GM23248 (cell line): ENCODE measurements at regions not wholly inside any gene's neighbourhood (a gene's known extent, or its start where the extent isn't known, plus 50 kb on each side); places are given as distances from the start of the nearest gene placed in this dataset.

Experiments
- DNase-seq: peaks from one replicate; pipeline ENCODE4 v3.0.0-alpha.2; 2015
- H2AFZ ChIP-seq: fragments of 200-600 bp; sonication (generic); 2 replicates; pipeline ENCODE4 v1.6.1; 2016; ENCODE audit warnings: antibody characterized with exemption
- H3F3A ChIP-seq: fragments of 200-600 bp; sonication (generic); 2 replicates; pipeline ENCODE4 v1.6.1; 2016; ENCODE audit warnings: mild to moderate bottlenecking, antibody characterized with exemption, mixed run types; ENCODE audit not compliant: insufficient read depth
- H3K27ac ChIP-seq: fragments of 200-600 bp; sonication (generic); 2 replicates; pipeline ENCODE4 v1.5.1; 2016; ENCODE audit warnings: mild to moderate bottlenecking
- H3K27me3 ChIP-seq: fragments of 200-600 bp; sonication (generic); replicated peaks from 2 replicates; pipeline ENCODE4 v1.6.1; 2016; ENCODE audit warnings: mild to moderate bottlenecking; ENCODE audit not compliant: insufficient read depth
- H3K36me3 ChIP-seq: fragments of 200-600 bp; sonication (generic); 2 replicates; pipeline ENCODE4 v1.6.1; 2016; ENCODE audit warnings: low read depth, mild to moderate bottlenecking
- H3K4me1 ChIP-seq: fragments of 200-600 bp; sonication (generic); 2 replicates; pipeline ENCODE4 v1.6.1; 2016; ENCODE audit warnings: mild to moderate bottlenecking; ENCODE audit not compliant: insufficient read depth
- H3K4me2 ChIP-seq: fragments of 200-600 bp; sonication (generic); one replicate; pipeline ENCODE4 v1.6.1; 2016; ENCODE audit warnings: mild to moderate bottlenecking; ENCODE audit not compliant: unreplicated experiment
- H3K4me3 ChIP-seq: fragments of 200-600 bp; sonication (generic); 2 replicates; pipeline ENCODE4 v1.5.1; 2016; ENCODE audit warnings: mild to moderate bottlenecking
- H3K79me2 ChIP-seq: fragments of 200-600 bp; sonication (generic); 2 replicates; pipeline ENCODE4 v1.6.1; 2016; ENCODE audit warnings: mild to moderate bottlenecking; ENCODE audit not compliant: insufficient read depth
- H3K9ac ChIP-seq: fragments of 200-600 bp; sonication (generic); 2 replicates; pipeline ENCODE4 v1.6.1; 2016; ENCODE audit warnings: mild to moderate bottlenecking
- H3K9me2 ChIP-seq: fragments of 200-600 bp; sonication (generic); 2 replicates; pipeline ENCODE4 v1.6.1; 2016; ENCODE audit warnings: mixed run types, mild to moderate bottlenecking, moderate library complexity; ENCODE audit not compliant: insufficient read depth
- H3K9me3 ChIP-seq: fragments of 200-600 bp; sonication (generic); one replicate; pipeline ENCODE4 v1.6.1; 2017; ENCODE audit warnings: low read depth
- H4K20me1 ChIP-seq: fragments of 200-600 bp; sonication (generic); 2 replicates; pipeline ENCODE4 v1.6.0; 2016; ENCODE audit not compliant: insufficient read depth
- EZH2 ChIP-seq: fragments of 200-600 bp; sonication (generic); IDR thresholded peaks from 2 replicates; pipeline ENCODE4 v1.6.1; 2018; ENCODE audit warnings: antibody characterized with exemption, mild to moderate bottlenecking; ENCODE audit not compliant: insufficient read depth, poor library complexity, severe bottlenecking
- EZH2phosphoT487 ChIP-seq: fragments of 200-600 bp; sonication (generic); IDR thresholded peaks from 2 replicates; pipeline ENCODE4 v1.6.1; 2018; ENCODE audit warnings: antibody characterized with exemption, moderate library complexity, mild to moderate bottlenecking, low read depth; ENCODE audit not compliant: insufficient read depth
- WGBS, 2 experiments: methylation state at CpG; one replicate each; pipeline ENCODE4 v1.1.6; 2015 to 2017; ENCODE audit warnings: low lambda C conversion rate in 2 of 2, low coverage in 1 of 2; ENCODE audit errors: missing lambda C conversion rate in 2 of 2; 5-methylcytosine and 5-hydroxymethylcytosine counted together
- in situ Hi-C: fragments of 300-500 bp; cut with MboI; formaldehyde crosslinking; loops from 2 replicates; pipeline ENCODE4 v1.15.0; 2020

GRCh38 chr3:163218336-163218735 is 1721.7 kb downstream of the OTOL1 start:
- Histone ChIP-seq H3K27me3 (no peaks in the 10 kb centered on the region), H3K9me3 (no peaks in the 10 kb centered on the region), H3K9me2 (no peaks in the 10 kb centered on the region), H3F3A (no peaks in the 10 kb centered on the region), H3K9ac (no peak overlapping the region), H3K4me2 (no peak overlapping the region), H3K4me1 (no peaks in the 10 kb centered on the region), H4K20me1 (no peaks in the 10 kb centered on the region), H3K4me3 (no peak overlapping the region), H3K79me2 (no peaks in the 10 kb centered on the region), H3K36me3 (no peaks in the 10 kb centered on the region), H2AFZ (no peak overlapping the region), H3K27ac (no peak overlapping the region)
- DNase-seq, result no peak
- 26 to 35% methylated on average over 2 of the region's 2 CpGs for WGBS, 2 experiments
- TF ChIP-seq EZH2phosphoT487 (no peak), EZH2 (no peak)
- in situ Hi-C loops, result no loop called here

- Histone ChIP-seq H2AFZ (no peak overlapping the region), H3K27ac (no peak overlapping the region), H3K9me2 (no peaks in the 10 kb centered on the region), H3K4me2 (no peak overlapping the region), H3K79me2 (no peaks in the 10 kb centered on the region), H3K27me3 (no peaks in the 10 kb centered on the region), H3K36me3 (no peaks in the 10 kb centered on the region), H3K9me3 (no peaks in the 10 kb centered on the region), H3K9ac (no peak overlapping the region), H3K4me3 (no peak overlapping the region), H3K4me1 (no peaks in the 10 kb centered on the region), H4K20me1 (no peaks in the 10 kb centered on the region), H3F3A (no peaks in the 10 kb centered on the region)
- no peak for DNase-seq
- 31 to 39% methylated on average over 1 of the region's 1 CpG for WGBS, 2 experiments
- in situ Hi-C loops, result no loop called here
- TF ChIP-seq EZH2phosphoT487 (no peak), EZH2 (no peak)
Observed at GRCh38 chr3:163213838-163214237, 1717.2 kb downstream of the OTOL1 start.

GRCh38 chr3:163196815-163197374 is 1700.3 kb downstream of the OTOL1 start:
- Histone ChIP-seq H4K20me1 (no peaks in the 10 kb centered on the region), H3K79me2 (no peaks in the 10 kb centered on the region), H3F3A (no peaks in the 10 kb centered on the region), H3K4me3 (no peak overlapping the region), H3K9me2 (no peaks in the 10 kb centered on the region), H3K9ac (no peak overlapping the region), H3K4me2 (no peak overlapping the region), H3K36me3 (no peaks in the 10 kb centered on the region), H3K27me3 (no peaks in the 10 kb centered on the region), H3K9me3 (peaks cover 7% of the 10 kb centered on the region), H2AFZ (no peak overlapping the region), H3K27ac (no peak overlapping the region), H3K4me1 (no peaks in the 10 kb centered on the region)
- 1 to 2% methylated on average over 2 of the region's 2 CpGs for WGBS, 2 experiments
- TF ChIP-seq EZH2 (no peak), EZH2phosphoT487 (no peak)
- DNase-seq, result no peak
- in situ Hi-C loops, result no loop called here

GRCh38 chr3:163196245-163196644 is 1699.6 kb downstream of the OTOL1 start:
- Histone ChIP-seq H3F3A (no peaks in the 10 kb centered on the region), H2AFZ (no peak overlapping the region), H3K9me3 (peaks cover 7% of the 10 kb centered on the region), H3K9ac (no peak overlapping the region), H3K4me1 (no peaks in the 10 kb centered on the region), H3K4me3 (no peak overlapping the region), H3K27ac (no peak overlapping the region), H3K36me3 (no peaks in the 10 kb centered on the region), H3K27me3 (no peaks in the 10 kb centered on the region), H3K79me2 (no peaks in the 10 kb centered on the region), H3K4me2 (no peak overlapping the region), H4K20me1 (no peaks in the 10 kb centered on the region), H3K9me2 (no peaks in the 10 kb centered on the region)
- DNase-seq, result no peak
- WGBS, 2 experiments, result 0 to 3% methylated on average over 2 of the region's 2 CpGs
- in situ Hi-C loops, result no loop called here
- no peak for TF ChIP-seq EZH2
- no peak for TF ChIP-seq EZH2phosphoT487

GRCh38 chr3:163185721-163186350 is 1689.2 kb downstream of the OTOL1 start:
- H3K9me2 ChIP-seq, result no peaks in the 10 kb centered on the region
- H4K20me1 ChIP-seq, result no peaks in the 10 kb centered on the region
- 2 to 4% methylated on average over 1 of the region's 1 CpG for WGBS, 2 experiments
- H3K4me3 ChIP-seq, result no peak overlapping the region
- TF ChIP-seq EZH2, result no peak
- no peak for TF ChIP-seq EZH2phosphoT487
- no peaks in the 10 kb centered on the region for H3K9me3 ChIP-seq
- H3K36me3 ChIP-seq, result no peaks in the 10 kb centered on the region
- no peaks in the 10 kb centered on the region for H3F3A ChIP-seq
- no peaks in the 10 kb centered on the region for H3K79me2 ChIP-seq
- H3K9ac ChIP-seq, result no peak overlapping the region
- H2AFZ ChIP-seq, result no peak overlapping the region
- H3K4me1 ChIP-seq, result no peaks in the 10 kb centered on the region
- DNase-seq, result no peak
- in situ Hi-C loops, result no loop called here
- no peak overlapping the region for H3K4me2 ChIP-seq
- no peaks in the 10 kb centered on the region for H3K27me3 ChIP-seq
- no peak overlapping the region for H3K27ac ChIP-seq
